ENCODE measurements at regions not wholly inside any gene's neighbourhood (a gene's known extent, or its start where the extent isn't known, plus 50 kb on each side); places are given as distances from the start of the nearest gene placed in this dataset.

GRCh38 chr1:198919667-198920398 is 281.0 kb downstream of the PTPRC start:
- TF ChIP-seq EZH2 (IDR thresholded peaks at IDR 0.05; ENCODE audit: insufficient read depth, low read length) (no peak), CTCF (IDR thresholded peaks at IDR 0.05; ENCODE audit: insufficient read depth, low read depth, low read length) (no peak)

All from astrocyte (in vitro differentiated cells and primary cell).